OCI-LY3 (cell line): ENCODE measurements at regions not wholly inside any gene's neighbourhood (a gene's known extent, or its start where the extent isn't known, plus 50 kb on each side); places are given as distances from the start of the nearest gene placed in this dataset.
"Not testable (repeated sequence)": the region's sequence is repeated elsewhere in the genome, so short reads cannot be mapped to it uniquely, and the experiment has no call there.

Experiments used
- H2AFZ ChIP-seq: fragments of 200-600, 300-600 bp; shearing (Covaris generic); 2 replicates; pipeline ENCODE4 v1.6.0; 2014; ENCODE audit warnings: antibody characterized with exemption, low read depth, low read length
- H3K27ac ChIP-seq: fragments of 200-600, 300-600 bp; sonication (generic); 2 replicates; pipeline ENCODE4 v1.5.1; 2014; ENCODE audit warnings: mild to moderate bottlenecking, low read length, moderate library complexity, mixed read lengths
- H3K27me3 ChIP-seq: fragments of 200-600, 300-600 bp; sonication (generic); 2 replicates; pipeline ENCODE4 v1.6.1; 2014; ENCODE audit warnings: low read depth, low read length, mixed read lengths
- H3K36me3 ChIP-seq: fragments of 200-600, 300-600 bp; sonication (generic); replicated peaks from 2 replicates; pipeline ENCODE3; 2014; ENCODE audit warnings: low read depth, low read length, mixed read lengths
- H3K4me1 ChIP-seq: fragments of 300-600, 200-600 bp; sonication (generic); 2 replicates; pipeline ENCODE4 v1.6.1; 2014; ENCODE audit warnings: low read length, mixed read lengths
- H3K4me2 ChIP-seq: fragments of 200-600, 300-600 bp; sonication (generic); 2 replicates; pipeline ENCODE4 v1.6.1; 2014; ENCODE audit warnings: low read length, mixed read lengths
- H3K4me3 ChIP-seq: fragments of 300-600, 200-600 bp; sonication (generic); 2 replicates; pipeline ENCODE4 v1.5.1; 2014; ENCODE audit warnings: antibody characterized with exemption, mild to moderate bottlenecking, low read length, moderate library complexity
- H3K79me2 ChIP-seq: fragments of 300-600, 200-600 bp; shearing (Covaris generic); 2 replicates; pipeline ENCODE4 v1.6.1; 2014; ENCODE audit warnings: mild to moderate bottlenecking, low read length, mixed read lengths
- H3K9ac ChIP-seq: fragments of 300-600, 200-600 bp; shearing (Covaris generic); 2 replicates; pipeline ENCODE4 v1.6.0; 2014; ENCODE audit warnings: mild to moderate bottlenecking, low read length, moderate library complexity
- H3K9me3 ChIP-seq: fragments of 200-600, 300-600 bp; shearing (Covaris generic); 2 replicates; pipeline ENCODE4 v1.6.1; 2014; ENCODE audit warnings: low read length, mixed read lengths; ENCODE audit not compliant: insufficient read depth
- H4K20me1 ChIP-seq: fragments of 200-600, 300-600 bp; sonication (generic); 2 replicates; pipeline ENCODE4 v1.6.1; 2016; ENCODE audit warnings: low read length, mixed read lengths; ENCODE audit not compliant: insufficient read depth
- EZH2phosphoT487 ChIP-seq: fragments of 200-600 bp; shearing (Covaris generic); IDR thresholded peaks from 2 replicates; pipeline ENCODE4 v1.6.1; 2018; ENCODE audit warnings: antibody characterized with exemption, mixed run types, low read depth
- TF ChIP-seq, protein P1 (sequence below): fragments of 200-600, 300-600 bp; sonication (generic); IDR thresholded peaks from 2 replicates; pipeline ENCODE4 v1.5.1; 2014; ENCODE audit warnings: antibody characterized with exemption, low read length, low read depth

DNA sequence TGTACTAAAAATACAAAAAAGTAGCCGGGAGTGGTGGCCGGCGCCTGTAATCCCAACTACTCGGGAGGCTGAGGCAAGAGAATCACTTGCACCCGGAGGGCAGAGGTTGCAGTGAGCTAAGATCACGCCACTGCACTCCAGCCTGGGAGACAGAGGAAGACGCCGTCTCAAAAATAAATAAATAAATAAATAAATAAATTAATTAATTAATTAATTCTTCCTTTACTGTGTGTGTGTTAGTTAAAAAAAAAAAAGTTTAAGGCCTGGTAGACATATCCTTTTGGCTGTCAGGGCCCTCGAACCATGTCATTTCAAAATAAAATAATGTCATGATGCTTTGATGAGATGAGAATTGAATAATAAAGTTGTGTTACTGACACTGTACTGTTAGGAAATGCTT is 81.3 kb downstream of the ZNF467 start:
- Histone ChIP-seq H3K4me1 (no peaks in the 10 kb centered on the region), H3K79me2 (no peaks in the 10 kb centered on the region), H3K9me3 (no peaks in the 10 kb centered on the region), H3K4me3 (no peak overlapping the region), H4K20me1 (no peaks in the 10 kb centered on the region), H3K27me3 (peaks cover 12% of the 10 kb centered on the region), H3K9ac (no peak overlapping the region), H3K36me3 (no peaks in the 10 kb centered on the region), H3K27ac (no peak overlapping the region), H2AFZ (no peak overlapping the region), H3K4me2 (no peak overlapping the region)
- TF ChIP-seq, protein P1, sequence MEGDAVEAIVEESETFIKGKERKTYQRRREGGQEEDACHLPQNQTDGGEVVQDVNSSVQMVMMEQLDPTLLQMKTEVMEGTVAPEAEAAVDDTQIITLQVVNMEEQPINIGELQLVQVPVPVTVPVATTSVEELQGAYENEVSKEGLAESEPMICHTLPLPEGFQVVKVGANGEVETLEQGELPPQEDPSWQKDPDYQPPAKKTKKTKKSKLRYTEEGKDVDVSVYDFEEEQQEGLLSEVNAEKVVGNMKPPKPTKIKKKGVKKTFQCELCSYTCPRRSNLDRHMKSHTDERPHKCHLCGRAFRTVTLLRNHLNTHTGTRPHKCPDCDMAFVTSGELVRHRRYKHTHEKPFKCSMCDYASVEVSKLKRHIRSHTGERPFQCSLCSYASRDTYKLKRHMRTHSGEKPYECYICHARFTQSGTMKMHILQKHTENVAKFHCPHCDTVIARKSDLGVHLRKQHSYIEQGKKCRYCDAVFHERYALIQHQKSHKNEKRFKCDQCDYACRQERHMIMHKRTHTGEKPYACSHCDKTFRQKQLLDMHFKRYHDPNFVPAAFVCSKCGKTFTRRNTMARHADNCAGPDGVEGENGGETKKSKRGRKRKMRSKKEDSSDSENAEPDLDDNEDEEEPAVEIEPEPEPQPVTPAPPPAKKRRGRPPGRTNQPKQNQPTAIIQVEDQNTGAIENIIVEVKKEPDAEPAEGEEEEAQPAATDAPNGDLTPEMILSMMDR: no peak
- TF ChIP-seq EZH2phosphoT487: no peak

DNA sequence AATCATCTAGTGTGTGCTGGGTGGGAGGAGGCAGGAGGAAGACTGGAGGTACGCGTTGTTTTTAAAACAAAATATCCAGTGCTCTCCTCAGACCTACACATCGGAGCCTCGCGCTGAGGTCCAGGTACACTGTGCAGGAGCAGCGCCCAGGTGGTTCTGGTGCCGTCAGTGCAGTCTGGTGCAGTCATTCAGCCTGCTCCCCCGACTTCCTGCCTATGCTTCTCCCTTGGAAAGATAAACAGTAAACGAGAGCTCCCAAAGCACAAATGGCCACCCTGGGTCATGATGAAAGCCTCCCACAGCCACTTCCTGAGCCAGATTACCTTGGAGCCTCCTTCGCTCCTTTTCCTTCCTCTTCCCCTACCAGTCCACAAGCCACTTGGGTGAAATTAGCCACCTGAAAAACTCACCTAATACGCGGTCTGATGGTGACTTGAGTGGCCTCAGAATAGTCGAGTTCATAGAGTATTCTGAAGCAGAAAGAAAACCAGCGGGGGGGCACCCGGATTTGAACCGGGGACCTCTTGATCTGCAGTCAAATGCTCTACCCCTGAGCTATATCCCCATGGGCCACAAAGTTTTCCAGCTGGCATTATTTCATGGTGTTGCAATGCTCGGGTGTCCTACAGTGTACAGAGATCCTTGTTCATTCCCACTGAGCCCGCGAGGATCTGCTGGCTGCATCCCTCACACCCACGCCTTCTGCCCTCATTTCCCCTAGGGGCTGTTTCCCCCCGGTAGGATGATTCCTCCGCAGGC is 82.5 kb downstream of the ZNF467 start:
- Histone ChIP-seq H2AFZ (no peak overlapping the region), H3K9ac (no peak overlapping the region), H3K9me3 (no peaks in the 10 kb centered on the region), H3K4me1 (no peaks in the 10 kb centered on the region), H3K27ac (no peak overlapping the region), H4K20me1 (no peaks in the 10 kb centered on the region), H3K4me2 (no peak overlapping the region), H3K79me2 (no peaks in the 10 kb centered on the region), H3K4me3 (no peak overlapping the region), H3K27me3 (peaks cover 9% of the 10 kb centered on the region), H3K36me3 (no peaks in the 10 kb centered on the region)
- no peak for TF ChIP-seq EZH2phosphoT487
- TF ChIP-seq, protein P1: no peak

DNA sequence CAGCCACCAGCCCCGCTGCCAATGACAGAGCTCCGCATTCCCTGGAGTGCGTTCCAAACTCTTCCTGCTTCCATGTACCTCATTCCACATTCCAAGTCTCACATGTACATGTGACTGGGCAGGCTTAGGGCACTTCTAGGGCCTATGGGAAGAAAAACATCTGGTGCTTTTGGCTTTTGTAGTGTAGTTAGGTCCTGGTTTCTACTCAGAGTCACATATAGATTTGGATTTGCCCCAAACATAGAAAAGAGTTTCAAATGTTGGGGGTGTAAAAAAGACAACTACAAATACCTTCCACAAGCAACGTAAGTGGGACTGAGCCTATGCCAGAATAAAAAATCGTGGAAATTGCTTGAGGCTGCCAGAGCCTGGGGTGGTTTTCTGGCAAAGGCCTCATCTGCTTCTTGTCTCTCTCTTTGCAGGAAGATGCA is 84.1 kb downstream of the ZNF467 start:
- H3K36me3 ChIP-seq: no peaks in the 10 kb centered on the region
- TF ChIP-seq, protein P1: no peak
- TF ChIP-seq EZH2phosphoT487: no peak
- H3K4me1 ChIP-seq: no peaks in the 10 kb centered on the region
- no peaks in the 10 kb centered on the region for H3K9me3 ChIP-seq
- H3K27me3 ChIP-seq: peaks cover 12% of the 10 kb centered on the region
- H3K4me3 ChIP-seq: no peak overlapping the region
- H2AFZ ChIP-seq: no peak overlapping the region
- no peaks in the 10 kb centered on the region for H4K20me1 ChIP-seq
- H3K4me2 ChIP-seq: no peak overlapping the region
- no peak overlapping the region for H3K9ac ChIP-seq
- H3K79me2 ChIP-seq: no peaks in the 10 kb centered on the region
- no peak overlapping the region for H3K27ac ChIP-seq

DNA sequence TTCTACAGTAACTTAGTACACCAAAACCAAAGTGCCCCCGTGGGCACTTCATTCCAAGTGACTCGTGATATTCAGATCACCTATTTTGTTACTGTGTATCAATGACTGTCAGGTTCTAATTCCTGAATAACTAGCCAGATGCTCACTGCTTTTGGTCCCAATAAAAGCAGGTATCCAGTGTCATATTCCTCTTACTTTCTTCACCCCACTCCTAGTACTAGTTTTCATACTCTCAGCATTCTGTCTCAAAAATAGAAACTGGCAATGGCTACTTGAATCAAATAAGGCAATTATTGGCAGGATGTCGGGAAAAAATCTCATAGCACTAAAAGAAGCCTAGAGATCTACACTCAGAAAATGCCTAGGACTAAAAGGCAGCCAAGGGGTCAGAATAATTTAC is 84.6 kb downstream of the ZNF467 start:
- no peaks in the 10 kb centered on the region for H3K36me3 ChIP-seq
- H2AFZ ChIP-seq: no peak overlapping the region
- no peak overlapping the region for H3K4me3 ChIP-seq
- TF ChIP-seq, protein P1: no peak
- no peak for TF ChIP-seq EZH2phosphoT487
- no peaks in the 10 kb centered on the region for H4K20me1 ChIP-seq
- H3K9ac ChIP-seq: no peak overlapping the region
- H3K9me3 ChIP-seq: no peaks in the 10 kb centered on the region
- H3K79me2 ChIP-seq: no peaks in the 10 kb centered on the region
- no peak overlapping the region for H3K4me2 ChIP-seq
- no peak overlapping the region for H3K27ac ChIP-seq
- peaks cover 12% of the 10 kb centered on the region for H3K27me3 ChIP-seq
- no peaks in the 10 kb centered on the region for H3K4me1 ChIP-seq

DNA sequence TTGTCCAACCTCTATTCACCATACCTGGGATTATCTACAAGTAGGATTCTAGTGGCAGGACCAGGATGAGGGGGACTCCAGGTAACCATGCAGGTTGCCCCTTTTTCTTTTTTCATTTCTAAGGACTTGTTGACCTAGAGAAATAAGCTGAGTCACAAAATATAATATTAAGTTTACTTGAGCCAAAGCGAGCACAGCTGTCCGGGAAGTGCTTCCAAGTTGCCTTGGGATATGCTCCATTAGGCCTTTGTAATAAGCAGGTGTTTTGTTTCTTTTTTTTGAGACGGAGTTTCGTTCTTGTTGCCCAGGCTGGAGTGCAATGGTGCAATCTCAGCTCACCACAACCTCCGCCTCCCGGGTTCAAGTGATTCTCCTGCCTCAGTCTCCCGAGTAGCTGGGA is 85.6 kb downstream of the ZNF467 start:
- H3K9me3 ChIP-seq, H3K79me2 ChIP-seq, H4K20me1 ChIP-seq, H3K4me1 ChIP-seq, H3K9ac ChIP-seq, H3K4me2 ChIP-seq, H3K4me3 ChIP-seq, H3K36me3 ChIP-seq, H2AFZ ChIP-seq, H3K27ac ChIP-seq: not testable (repeated sequence)
- H3K27me3 ChIP-seq: peaks cover 19% of the 10 kb centered on the region
